Caco-2 (cell line): ENCODE measurements at regions not wholly inside any gene's neighbourhood (a gene's known extent, or its start where the extent isn't known, plus 50 kb on each side); places are given as distances from the start of the nearest gene placed in this dataset.

Source experiments
- BruUV-seq: library from RNA; stranded (reverse); fragments of 400-500 nt; replicated peaks from 2 replicates; lab custom pipeline; 2021; lab: Mats Ljungman, UMichigan
- CTCF ChIA-PET: fragments of 300-600 bp; sonication (Branson Sonifier 250); formaldehyde crosslinking; loops from one replicate; lab custom pipeline; 2022; ENCODE audit warnings: antibody characterized with exemption; lab: Charles Lee
- POLR2A ChIA-PET: fragments of 300-600 bp; sonication (Branson Sonifier 250); formaldehyde crosslinking; loops from one replicate; lab custom pipeline; 2022; ENCODE audit warnings: antibody characterized with exemption; lab: Charles Lee
- DNase-seq, 2 experiments: peaks; one replicate each; pipeline versions ENCODE4 v3.0.0 to v3.0.0-alpha.2; 2020 to 2022
- H3K27me3 ChIP-seq: replicated peaks from 2 replicates; pipeline ENCODE4 v1.6.0; 2011; ENCODE audit warnings: low read length; ENCODE audit not compliant: control insufficient read depth, insufficient read depth
- H3K36me3 ChIP-seq: 2 replicates; pipeline ENCODE4 v1.5.1; 2011; ENCODE audit warnings: low read length; ENCODE audit not compliant: control insufficient read depth, insufficient read depth
- H3K4me1 ChIP-seq: fragments of 250-450 bp; sonication (Bioruptor Pico); 2 replicates; pipeline ENCODE4 v1.5.1; 2020; ENCODE audit warnings: mild to moderate bottlenecking
- H3K4me3 ChIP-seq: 2 replicates; pipeline ENCODE4 v1.5.1; 2011; ENCODE audit warnings: low read depth, mild to moderate bottlenecking, control low read depth, low read length
- H3K9me3 ChIP-seq: fragments of 250-450 bp; sonication (Bioruptor Pico); 2 replicates; pipeline ENCODE4 v1.5.1; 2020; ENCODE audit warnings: mild to moderate bottlenecking, moderate library complexity
- H3K27ac Mint-ChIP-seq: one replicate; pipeline ENCODE4 v1.8.0; 2022; ENCODE audit warnings: mixed read lengths; ENCODE audit not compliant: unreplicated experiment
- H3K27me3 Mint-ChIP-seq: one replicate; pipeline ENCODE4 v1.8.0; 2022; ENCODE audit warnings: mixed read lengths; ENCODE audit not compliant: insufficient read depth, unreplicated experiment
- H3K36me3 Mint-ChIP-seq: one replicate; pipeline ENCODE4 v1.8.0; 2022; ENCODE audit warnings: mild to moderate bottlenecking, mixed read lengths; ENCODE audit not compliant: insufficient read depth, unreplicated experiment
- H3K4me1 Mint-ChIP-seq: one replicate; pipeline ENCODE4 v1.8.0; 2022; ENCODE audit warnings: low read depth, mixed read lengths; ENCODE audit not compliant: unreplicated experiment
- H3K4me3 Mint-ChIP-seq: one replicate; pipeline ENCODE4 v1.8.0; 2022; ENCODE audit warnings: mild to moderate bottlenecking, moderate library complexity, mixed read lengths; ENCODE audit not compliant: unreplicated experiment
- H3K9me3 Mint-ChIP-seq: one replicate; pipeline ENCODE4 v1.8.0; 2022; ENCODE audit warnings: mixed read lengths; ENCODE audit not compliant: unreplicated experiment
- CTCF ChIP-seq, 2 experiments: fragments of 200-600 bp in 1 of 2; IDR thresholded peaks; 1 replicate in 1 of 2; 2 replicates in 1 of 2; pipeline versions ENCODE4 v1.5.1 to v1.8.0; 2011 to 2022; ENCODE audit warnings: antibody characterized with exemption in 1 of 2, control low read depth in 1 of 2, inconsistent platforms in 1 of 2, low read depth in 1 of 2, low read length in 1 of 2, mild to moderate bottlenecking in 1 of 2, moderate library complexity in 1 of 2; ENCODE audit not compliant: insufficient read depth in 1 of 2, severe bottlenecking in 1 of 2, unreplicated experiment in 1 of 2
- intact Hi-C: fragments of 100-400 bp; cut with micrococcal nuclease; formaldehyde crosslinking; loops from one replicate; pipeline ENCODE4 v1.10.0; 2022; ENCODE audit not compliant: unreplicated experiment

- Histone ChIP-seq H3K36me3 (no peaks in the 10 kb centered on the region), H3K9me3 (no peaks in the 10 kb centered on the region), H3K4me3 (no peak overlapping the region), H3K4me1 (no peaks in the 10 kb centered on the region), H3K27me3 (no peaks in the 10 kb centered on the region)
- H3K9me3 Mint-ChIP-seq = no peaks in the 10 kb centered on the region
- H3K27ac Mint-ChIP-seq = no peak overlapping the region
- no peak overlapping the region for H3K4me3 Mint-ChIP-seq
- H3K27me3 Mint-ChIP-seq = no peaks in the 10 kb centered on the region
- BruUV-seq = no TSS peak
- no peaks in the 10 kb centered on the region for H3K4me1 Mint-ChIP-seq
- ChIA-PET CTCF (no interaction called here), POLR2A (no interaction called here)
- intact Hi-C loops = no loop called here
- H3K36me3 Mint-ChIP-seq = no peaks in the 10 kb centered on the region
- no peak for DNase-seq
- TF ChIP-seq CTCF (IDR thresholded peaks at IDR 0.05; ENCODE audit: insufficient read depth in 1 of 2, low read depth in 1 of 2, low read length in 1 of 2, severe bottlenecking in 1 of 2, unreplicated experiment in 1 of 2) = no peak
Observed at GRCh38 chrX:63551856-63552255, 200.7 kb upstream of the SPIN4 start.

- DNase-seq = no peak
- ChIA-PET CTCF (no interaction called here), POLR2A (no interaction called here)
- no peaks in the 10 kb centered on the region for H3K4me1 ChIP-seq
- Mint-ChIP-seq H3K36me3 (no peaks in the 10 kb centered on the region), H3K27me3 (no peaks in the 10 kb centered on the region), H3K9me3 (no peaks in the 10 kb centered on the region), H3K27ac (no peak overlapping the region), H3K4me1 (no peaks in the 10 kb centered on the region), H3K4me3 (no peak overlapping the region)
- TF ChIP-seq CTCF (IDR thresholded peaks at IDR 0.05; ENCODE audit: insufficient read depth in 1 of 2, low read depth in 1 of 2, low read length in 1 of 2, severe bottlenecking in 1 of 2, unreplicated experiment in 1 of 2) = no peak
- BruUV-seq = no TSS peak
- intact Hi-C loops = no loop called here
- no peak overlapping the region for H3K4me3 ChIP-seq
- H3K9me3 ChIP-seq = no peaks in the 10 kb centered on the region
- H3K36me3 ChIP-seq = no peaks in the 10 kb centered on the region
- no peaks in the 10 kb centered on the region for H3K27me3 ChIP-seq
Observed at GRCh38 chrX:63530654-63531053, 179.5 kb upstream of the SPIN4 start.

- no peak for TF ChIP-seq CTCF (IDR thresholded peaks at IDR 0.05; ENCODE audit: insufficient read depth in 1 of 2, low read depth in 1 of 2, low read length in 1 of 2, severe bottlenecking in 1 of 2, unreplicated experiment in 1 of 2)
- H3K4me1 Mint-ChIP-seq = no peaks in the 10 kb centered on the region
- no peak overlapping the region for H3K4me3 Mint-ChIP-seq
- H3K27ac Mint-ChIP-seq = no peak overlapping the region
- intact Hi-C loops = no loop called here
- Histone ChIP-seq H3K4me1 (no peaks in the 10 kb centered on the region), H3K9me3 (no peaks in the 10 kb centered on the region), H3K27me3 (no peaks in the 10 kb centered on the region), H3K4me3 (no peak overlapping the region), H3K36me3 (no peaks in the 10 kb centered on the region)
- no peaks in the 10 kb centered on the region for H3K27me3 Mint-ChIP-seq
- H3K9me3 Mint-ChIP-seq = no peaks in the 10 kb centered on the region
- no TSS peak for BruUV-seq
- H3K36me3 Mint-ChIP-seq = no peaks in the 10 kb centered on the region
- DNase-seq = no peak
- POLR2A ChIA-PET = no interaction called here
- CTCF ChIA-PET = no interaction called here
Observed at GRCh38 chrX:63529961-63530360, 178.8 kb upstream of the SPIN4 start.
